Skeletal muscle tissue (tissue), 3 donors: ENCODE measurements at regions not wholly inside any gene's neighbourhood (a gene's known extent, or its start where the extent isn't known, plus 50 kb on each side); places are given as distances from the start of the nearest gene placed in this dataset.

Source experiments
- H3K27ac ChIP-seq: one replicate; pipeline ENCODE4 v1.7.0; 2013; ENCODE audit warnings: mild to moderate bottlenecking, low read depth, low read length, inconsistent platforms
- H3K27me3 ChIP-seq, 3 donors: one replicate each; pipeline ENCODE4 v1.7.0; 2013; ENCODE audit warnings: low read length in 3 of 3; ENCODE audit not compliant: control insufficient read depth in 3 of 3, insufficient read depth in 3 of 3
- H3K36me3 ChIP-seq, 3 donors: one replicate each; pipeline ENCODE4 v1.7.0; 2013; ENCODE audit warnings: low read length in 3 of 3; ENCODE audit not compliant: control insufficient read depth in 3 of 3, insufficient read depth in 3 of 3
- H3K4me1 ChIP-seq, 3 donors: one replicate each; pipeline ENCODE4 v1.7.0; 2013; ENCODE audit warnings: low read length in 3 of 3, mild to moderate bottlenecking in 3 of 3; ENCODE audit not compliant: control insufficient read depth in 3 of 3, insufficient read depth in 3 of 3
- H3K4me3 ChIP-seq, 3 donors: one replicate each; pipeline ENCODE4 v1.7.0; 2013; ENCODE audit warnings: low read length in 3 of 3
- H3K9ac ChIP-seq, 3 donors: one replicate each; pipeline ENCODE4 v1.7.0; 2013; ENCODE audit warnings: low read length in 3 of 3, mild to moderate bottlenecking in 3 of 3, moderate library complexity in 2 of 3, low read depth in 1 of 3
- H3K9me3 ChIP-seq, 3 donors: one replicate each; pipeline ENCODE4 v1.7.0; 2013; ENCODE audit warnings: low read length in 3 of 3; ENCODE audit not compliant: control insufficient read depth in 3 of 3
- donor health status: Osteomylitis.

- Histone ChIP-seq H3K27me3 (no peaks in the 10 kb centered on the region), H3K9ac (peak overlapping the region in 1 of 3 donors; percentile 25), H3K27ac (no peak overlapping the region), H3K9me3 (no peaks in the 10 kb centered on the region), H3K36me3 (no peaks in the 10 kb centered on the region), H3K4me1 (peaks cover 2 to 7% (median 5%) of the 10 kb centered on the region in 3 donors), H3K4me3 (peak overlapping the region in 1 of 3 donors; percentile 22)
Observed at GRCh38 chr5:74576941-74577456, 63.5 kb downstream of the ENC1 start.

GRCh38 chr5:74575741-74576538 lies 64.6 kb downstream of the ENC1 start:
- no peak overlapping the region for H3K4me3 ChIP-seq
- no peaks in the 10 kb centered on the region for H3K27me3 ChIP-seq
- H3K9me3 ChIP-seq, result no peaks in the 10 kb centered on the region
- peaks cover 2 to 7% (median 5%) of the 10 kb centered on the region in 3 donors for H3K4me1 ChIP-seq
- peak overlapping the region; percentile 63 for H3K27ac ChIP-seq
- no peak overlapping the region for H3K9ac ChIP-seq
- H3K36me3 ChIP-seq, result no peaks in the 10 kb centered on the region

- Histone ChIP-seq H3K4me1 (no peaks in the 10 kb centered on the region), H3K9ac (no peak overlapping the region), H3K9me3 (no peaks in the 10 kb centered on the region), H3K27me3 (no peaks in the 10 kb centered on the region), H3K27ac (no peak overlapping the region), H3K4me3 (no peak overlapping the region), H3K36me3 (no peaks in the 10 kb centered on the region)
Observed at GRCh38 chr5:74570250-74570649, 70.3 kb downstream of the ENC1 start.

- Histone ChIP-seq H3K9me3 (no peaks in the 10 kb centered on the region), H3K36me3 (no peaks in the 10 kb centered on the region), H3K9ac (no peak overlapping the region), H3K27me3 (no peaks in the 10 kb centered on the region), H3K4me1 (no peaks in the 10 kb centered on the region), H3K27ac (no peak overlapping the region), H3K4me3 (no peak overlapping the region)
Observed at GRCh38 chr5:74567411-74567995, 73.0 kb downstream of the ENC1 start.

GRCh38 chr5:74562122-74562521 lies 78.4 kb downstream of the ENC1 start:
- Histone ChIP-seq H3K36me3 (no peaks in the 10 kb centered on the region), H3K4me3 (no peak overlapping the region), H3K4me1 (no peaks in the 10 kb centered on the region), H3K9me3 (no peaks in the 10 kb centered on the region), H3K27me3 (no peaks in the 10 kb centered on the region), H3K27ac (no peak overlapping the region), H3K9ac (no peak overlapping the region)

GRCh38 chr5:74560245-74560644 lies 80.3 kb downstream of the ENC1 start:
- Histone ChIP-seq H3K36me3 (no peaks in the 10 kb centered on the region), H3K4me1 (no peaks in the 10 kb centered on the region), H3K27ac (no peak overlapping the region), H3K9ac (no peak overlapping the region), H3K27me3 (no peaks in the 10 kb centered on the region), H3K9me3 (no peaks in the 10 kb centered on the region), H3K4me3 (no peak overlapping the region)

GRCh38 chr5:74556631-74557595 lies 83.6 kb downstream of the ENC1 start:
- Histone ChIP-seq H3K4me1 (no peaks in the 10 kb centered on the region), H3K4me3 (no peak overlapping the region), H3K27ac (no peak overlapping the region), H3K9me3 (no peaks in the 10 kb centered on the region), H3K9ac (no peak overlapping the region), H3K27me3 (no peaks in the 10 kb centered on the region), H3K36me3 (no peaks in the 10 kb centered on the region)

GRCh38 chr5:74556006-74556405 lies 84.5 kb downstream of the ENC1 start:
- Histone ChIP-seq H3K4me1 (no peaks in the 10 kb centered on the region), H3K27ac (no peak overlapping the region), H3K9me3 (no peaks in the 10 kb centered on the region), H3K27me3 (no peaks in the 10 kb centered on the region), H3K36me3 (no peaks in the 10 kb centered on the region), H3K9ac (no peak overlapping the region), H3K4me3 (no peak overlapping the region)

- no peak overlapping the region for H3K27ac ChIP-seq
- H3K9ac ChIP-seq, result no peak overlapping the region
- no peak overlapping the region for H3K4me3 ChIP-seq
- no peaks in the 10 kb centered on the region for H3K36me3 ChIP-seq
- no peaks in the 10 kb centered on the region for H3K4me1 ChIP-seq
- H3K9me3 ChIP-seq, result no peaks in the 10 kb centered on the region
- no peaks in the 10 kb centered on the region for H3K27me3 ChIP-seq
Observed at GRCh38 chr5:74552101-74552500, 88.4 kb downstream of the ENC1 start.
